ENCODE measurements at regions not wholly inside any gene's neighbourhood (a gene's known extent, or its start where the extent isn't known, plus 50 kb on each side); places are given as distances from the start of the nearest gene placed in this dataset.

DNA sequence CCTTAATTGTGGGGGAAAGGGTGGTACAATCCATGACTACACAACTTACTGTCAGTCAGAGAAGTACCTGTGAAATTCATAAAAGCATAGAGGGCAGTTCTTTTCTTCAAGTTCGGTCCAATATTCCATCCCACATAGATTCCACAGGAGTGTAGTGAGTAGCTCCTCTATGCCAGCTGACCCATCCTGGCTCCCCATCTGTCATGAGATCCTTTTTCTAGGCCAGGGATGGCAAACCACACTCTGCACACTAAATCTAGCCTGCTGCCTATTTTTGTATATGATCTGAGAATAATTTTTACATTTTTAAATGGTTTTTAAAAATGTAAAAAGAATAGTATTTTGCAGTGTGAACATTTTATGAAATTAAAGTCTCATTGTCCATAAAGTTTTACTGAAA lies 107.0 kb upstream of the TSPAN2 start:
- no peaks in the 10 kb centered on the region for H3K4me1 ChIP-seq (ENCODE audit: control insufficient read depth, insufficient read depth, low read length)
- H3K27ac ChIP-seq (ENCODE audit: extremely low read depth, low read depth, low read length): no peak overlapping the region
- POLR2A ChIA-PET: no interaction called here
- CTCF ChIA-PET: no interaction called here
- TF ChIP-seq BCL11A (tag by site-specific recombination; IDR thresholded peaks at IDR 0.05; ENCODE audit: low read depth) (no peak), ZNF2 (tag by site-specific recombination; IDR thresholded peaks at IDR 0.05) (no peak), ZBTB44 (tag by site-specific recombination; IDR thresholded peaks at IDR 0.05) (no peak), ZNF785 (tag by site-specific recombination; IDR thresholded peaks at IDR 0.05) (no peak), ZNF423 (tag by site-specific recombination; IDR thresholded peaks at IDR 0.05) (no peak), ZNF112 (tag by site-specific recombination; IDR thresholded peaks at IDR 0.05) (no peak), ZNF280D (tag by site-specific recombination; IDR thresholded peaks at IDR 0.05) (no peak), ZNF335 (tag by site-specific recombination; conservative IDR thresholded peaks at IDR 0.05) (no peak), ZNF292 (tag by site-specific recombination; IDR thresholded peaks at IDR 0.05; ENCODE audit: borderline replicate concordance, low read depth) (no peak), ZNF530 (tag by site-specific recombination; IDR thresholded peaks at IDR 0.05; ENCODE audit: low read depth) (no peak), ZNF114 (tag by site-specific recombination; IDR thresholded peaks at IDR 0.05) (no peak), ZBTB11 (tag by site-specific recombination; conservative IDR thresholded peaks at IDR 0.05; ENCODE audit: low read depth) (no peak)
- TF ChIP-seq, protein P1, sequence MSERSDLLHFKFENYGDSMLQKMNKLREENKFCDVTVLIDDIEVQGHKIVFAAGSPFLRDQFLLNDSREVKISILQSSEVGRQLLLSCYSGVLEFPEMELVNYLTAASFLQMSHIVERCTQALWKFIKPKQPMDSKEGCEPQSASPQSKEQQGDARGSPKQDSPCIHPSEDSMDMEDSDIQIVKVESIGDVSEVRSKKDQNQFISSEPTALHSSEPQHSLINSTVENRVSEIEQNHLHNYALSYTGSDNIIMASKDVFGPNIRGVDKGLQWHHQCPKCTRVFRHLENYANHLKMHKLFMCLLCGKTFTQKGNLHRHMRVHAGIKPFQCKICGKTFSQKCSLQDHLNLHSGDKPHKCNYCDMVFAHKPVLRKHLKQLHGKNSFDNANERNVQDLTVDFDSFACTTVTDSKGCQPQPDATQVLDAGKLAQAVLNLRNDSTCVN (tag by site-specific recombination; optimal IDR thresholded peaks at IDR 0.05): no peak
- TF ChIP-seq, protein P2, sequence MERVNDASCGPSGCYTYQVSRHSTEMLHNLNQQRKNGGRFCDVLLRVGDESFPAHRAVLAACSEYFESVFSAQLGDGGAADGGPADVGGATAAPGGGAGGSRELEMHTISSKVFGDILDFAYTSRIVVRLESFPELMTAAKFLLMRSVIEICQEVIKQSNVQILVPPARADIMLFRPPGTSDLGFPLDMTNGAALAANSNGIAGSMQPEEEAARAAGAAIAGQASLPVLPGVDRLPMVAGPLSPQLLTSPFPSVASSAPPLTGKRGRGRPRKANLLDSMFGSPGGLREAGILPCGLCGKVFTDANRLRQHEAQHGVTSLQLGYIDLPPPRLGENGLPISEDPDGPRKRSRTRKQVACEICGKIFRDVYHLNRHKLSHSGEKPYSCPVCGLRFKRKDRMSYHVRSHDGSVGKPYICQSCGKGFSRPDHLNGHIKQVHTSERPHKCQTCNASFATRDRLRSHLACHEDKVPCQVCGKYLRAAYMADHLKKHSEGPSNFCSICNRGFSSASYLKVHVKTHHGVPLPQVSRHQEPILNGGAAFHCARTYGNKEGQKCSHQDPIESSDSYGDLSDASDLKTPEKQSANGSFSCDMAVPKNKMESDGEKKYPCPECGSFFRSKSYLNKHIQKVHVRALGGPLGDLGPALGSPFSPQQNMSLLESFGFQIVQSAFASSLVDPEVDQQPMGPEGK (tag by site-specific recombination; IDR thresholded peaks at IDR 0.05): no peak
- H3K4me3 ChIP-seq (ENCODE audit: low read depth, low read length): no peak overlapping the region
- H3K36me3 ChIP-seq (ENCODE audit: control insufficient read depth in 2 of 2, insufficient read depth in 1 of 2, low read length in 2 of 2): no peaks in the 10 kb centered on the region
- H3K9me3 ChIP-seq (ENCODE audit: control insufficient read depth, insufficient read depth, low read depth, low read length): no peaks in the 10 kb centered on the region
